SU-DHL-6 (cell line): ENCODE measurements at regions not wholly inside any gene's neighbourhood (a gene's known extent, or its start where the extent isn't known, plus 50 kb on each side); places are given as distances from the start of the nearest gene placed in this dataset.

ENCODE experiments used
- H2AFZ ChIP-seq: fragments of 200-600 bp; sonication (generic); 2 replicates; pipeline ENCODE4 v1.6.1; 2014; ENCODE audit warnings: low read depth, mild to moderate bottlenecking, moderate library complexity, mixed read lengths, antibody characterized with exemption, low read length; ENCODE audit not compliant: severe bottlenecking
- H3F3A ChIP-seq: fragments of 200-600 bp; shearing (Covaris generic); 2 replicates; pipeline ENCODE4 v1.6.0; 2016; ENCODE audit warnings: antibody characterized with exemption, mild to moderate bottlenecking; ENCODE audit not compliant: insufficient read depth
- H3K27ac ChIP-seq: fragments of 200-600 bp; sonication (generic); 2 replicates; pipeline ENCODE4 v1.5.1; 2016; ENCODE audit warnings: low read depth, mild to moderate bottlenecking, low read length, moderate library complexity, mixed read lengths
- H3K27me3 ChIP-seq: fragments of 200-600 bp; sonication (generic), shearing (Covaris generic); 2 replicates; pipeline ENCODE4 v1.6.0; 2014; ENCODE audit warnings: mild to moderate bottlenecking, low read length
- H3K36me3 ChIP-seq: fragments of 200-600 bp; sonication (generic); 2 replicates; pipeline ENCODE4 v1.6.1; 2014; ENCODE audit warnings: mild to moderate bottlenecking, low read length, mixed read lengths
- H3K4me2 ChIP-seq: fragments of 300-600, 200-600 bp; shearing (Covaris generic), sonication (generic); 2 replicates; pipeline ENCODE4 v1.6.0; 2014; ENCODE audit warnings: low read length, low read depth, mild to moderate bottlenecking; ENCODE audit not compliant: poor library complexity, severe bottlenecking
- H3K4me3 ChIP-seq: fragments of 200-600 bp; sonication (generic); 2 replicates; pipeline ENCODE4 v1.5.1; 2014; ENCODE audit warnings: antibody characterized with exemption, low read length, mild to moderate bottlenecking, mixed read lengths; ENCODE audit not compliant: insufficient read depth, poor library complexity, severe bottlenecking
- H3K79me2 ChIP-seq: fragments of 200-600 bp; sonication (generic); 2 replicates; pipeline ENCODE4 v1.6.1; 2014; ENCODE audit warnings: mild to moderate bottlenecking, low read length, moderate library complexity; ENCODE audit not compliant: insufficient read depth
- H3K9ac ChIP-seq: fragments of 200-600 bp; sonication (generic); 2 replicates; pipeline ENCODE4 v1.7.0; 2014; ENCODE audit warnings: mild to moderate bottlenecking, low read length
- H3K9me2 ChIP-seq: fragments of 200-600 bp; sonication (generic); replicated peaks from 2 replicates; pipeline ENCODE4 v1.6.1; 2014; ENCODE audit warnings: low read length; ENCODE audit not compliant: insufficient read depth
- H3K9me3 ChIP-seq: fragments of 200-600 bp; sonication (generic); 2 replicates; pipeline ENCODE4 v1.6.1; 2014; ENCODE audit warnings: low read length, mixed read lengths; ENCODE audit not compliant: insufficient read depth
- H4K20me1 ChIP-seq: fragments of 200-600 bp; sonication (generic); 2 replicates; pipeline ENCODE4 v1.6.1; 2014; ENCODE audit warnings: low read depth, mild to moderate bottlenecking, antibody characterized with exemption, low read length, moderate library complexity, mixed read lengths
- CTCF ChIP-seq: fragments of 200-600 bp; sonication (generic); IDR thresholded peaks from one replicate; pipeline ENCODE4 v1.5.1; 2017; ENCODE audit warnings: antibody characterized with exemption, mild to moderate bottlenecking, low read length, moderate library complexity; ENCODE audit not compliant: insufficient read depth, poor library complexity, severe bottlenecking
- EZH2phosphoT487 ChIP-seq: fragments of 200-600 bp; sonication (generic), shearing (Covaris generic); conservative IDR thresholded peaks from 2 replicates; pipeline ENCODE4 v1.6.1; 2018; ENCODE audit warnings: mild to moderate bottlenecking, antibody characterized with exemption, low read length, moderate library complexity, mixed read lengths

GRCh38 chr3:25902586-25902985, 112.7 kb downstream of the OXSM start:
- Histone ChIP-seq H3K27ac (no peak overlapping the region), H2AFZ (no peak overlapping the region), H3K9ac (no peak overlapping the region), H3K4me3 (no peak overlapping the region), H3K4me2 (no peak overlapping the region), H3K79me2 (no peaks in the 10 kb centered on the region), H3F3A (no peaks in the 10 kb centered on the region), H4K20me1 (no peaks in the 10 kb centered on the region), H3K36me3 (no peaks in the 10 kb centered on the region), H3K9me3 (no peaks in the 10 kb centered on the region), H3K9me2 (no peaks in the 10 kb centered on the region), H3K27me3 (no peaks in the 10 kb centered on the region)
- TF ChIP-seq CTCF (no peak), EZH2phosphoT487 (no peak)

DNA sequence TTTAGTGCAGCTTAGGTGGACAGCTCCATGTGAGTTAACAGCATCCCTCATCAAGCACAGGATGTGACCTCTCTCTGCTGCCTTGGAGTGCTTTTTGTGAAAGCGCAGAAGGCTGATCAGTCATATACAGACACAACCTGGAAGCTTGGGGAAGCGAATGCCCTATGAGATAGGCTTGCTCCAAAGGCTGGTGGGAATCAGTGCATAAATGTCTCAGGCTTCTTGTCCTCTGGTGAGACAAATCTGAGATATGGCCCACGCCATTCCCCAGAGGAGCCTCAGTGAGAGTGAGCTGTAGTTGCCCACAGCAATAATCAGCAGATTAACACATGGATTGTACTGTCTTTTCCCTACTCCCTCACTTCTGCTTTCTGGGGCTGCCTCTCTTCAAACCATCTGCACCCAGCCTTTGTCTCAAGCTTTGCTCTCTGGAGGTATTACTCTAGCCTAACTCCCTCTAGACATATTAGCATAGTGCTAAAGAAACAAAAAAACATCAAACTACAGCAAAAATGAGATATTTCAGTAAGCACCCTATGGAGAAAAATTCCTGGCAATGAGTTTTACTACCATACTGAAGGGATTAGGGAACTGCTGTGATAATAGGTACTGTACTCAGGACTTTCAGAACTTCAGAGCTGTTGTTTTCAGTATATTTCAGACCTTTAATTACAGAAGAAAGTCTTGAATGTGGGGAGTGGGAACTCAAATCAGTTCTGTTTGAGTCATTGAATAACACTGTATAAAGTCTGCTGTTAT, 113.7 kb downstream of the OXSM start:
- no peak overlapping the region for H3K27ac ChIP-seq
- no peak overlapping the region for H3K9ac ChIP-seq
- H3K27me3 ChIP-seq: no peaks in the 10 kb centered on the region
- no peak overlapping the region for H3K4me2 ChIP-seq
- H3F3A ChIP-seq: no peaks in the 10 kb centered on the region
- no peaks in the 10 kb centered on the region for H3K9me2 ChIP-seq
- no peak overlapping the region for H3K4me3 ChIP-seq
- TF ChIP-seq EZH2phosphoT487 (no peak), CTCF (no peak)
- H3K36me3 ChIP-seq: no peaks in the 10 kb centered on the region
- H3K9me3 ChIP-seq: no peaks in the 10 kb centered on the region
- no peaks in the 10 kb centered on the region for H3K79me2 ChIP-seq
- no peaks in the 10 kb centered on the region for H4K20me1 ChIP-seq
- H2AFZ ChIP-seq: no peak overlapping the region

DNA sequence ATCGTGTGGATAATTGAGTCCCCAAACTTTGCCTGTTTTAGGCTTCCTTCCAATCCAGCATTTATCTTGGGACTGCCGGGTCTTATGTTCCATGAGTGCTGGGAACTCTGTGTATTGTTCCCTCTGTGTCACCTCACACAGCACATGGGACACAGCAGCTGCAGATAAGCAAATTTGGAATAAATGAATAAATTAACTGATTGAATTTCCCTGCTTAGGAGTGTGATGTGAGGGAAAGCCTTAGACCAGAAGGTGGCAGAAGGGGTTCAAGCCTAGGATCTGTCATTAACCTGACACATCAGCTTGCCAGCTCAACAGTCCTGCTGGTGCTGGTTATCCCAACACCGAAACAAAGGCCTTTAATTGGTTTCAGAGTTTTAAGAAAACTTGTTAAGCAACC, 114.3 kb downstream of the OXSM start:
- no peak for TF ChIP-seq CTCF
- TF ChIP-seq EZH2phosphoT487: no peak
- H3K9me2 ChIP-seq: no peaks in the 10 kb centered on the region
- H2AFZ ChIP-seq: no peak overlapping the region
- no peak overlapping the region for H3K4me3 ChIP-seq
- no peak overlapping the region for H3K27ac ChIP-seq
- H3K79me2 ChIP-seq: no peaks in the 10 kb centered on the region
- H3K9ac ChIP-seq: no peak overlapping the region
- no peak overlapping the region for H3K4me2 ChIP-seq
- no peaks in the 10 kb centered on the region for H3F3A ChIP-seq
- H3K9me3 ChIP-seq: no peaks in the 10 kb centered on the region
- H4K20me1 ChIP-seq: no peaks in the 10 kb centered on the region
- H3K36me3 ChIP-seq: no peaks in the 10 kb centered on the region
- no peaks in the 10 kb centered on the region for H3K27me3 ChIP-seq
